Retinal pigment epithelial cell (primary cell): ENCODE measurements at regions not wholly inside any gene's neighbourhood (a gene's known extent, or its start where the extent isn't known, plus 50 kb on each side); places are given as distances from the start of the nearest gene placed in this dataset.

ENCODE experiments used
- DNase-seq: peaks from one replicate; pipeline ENCODE4 v3.0.0-alpha.2; 2010; ENCODE audit warnings: low read depth
- H3K4me3 ChIP-seq: 2 replicates; pipeline ENCODE4 v1.5.1; 2011; ENCODE audit warnings: mild to moderate bottlenecking, low read length, control low read depth, moderate library complexity
- CTCF ChIP-seq: conservative IDR thresholded peaks from 2 replicates; pipeline ENCODE4 v1.5.1; 2011; ENCODE audit warnings: low read depth, low read length, control low read depth, inconsistent platforms

- TF ChIP-seq CTCF, result no peak
- no peak for DNase-seq
- no peak overlapping the region for H3K4me3 ChIP-seq
Measured at GRCh38 chrX:15985937-15986336, 131.3 kb upstream of the AP1S2 start.

GRCh38 chrX:15983034-15983433 is 128.4 kb upstream of the AP1S2 start:
- DNase-seq, result no peak
- TF ChIP-seq CTCF, result no peak
- H3K4me3 ChIP-seq, result no peak overlapping the region

GRCh38 chrX:15977644-15978043 is 123.0 kb upstream of the AP1S2 start:
- DNase-seq, result no peak
- no peak overlapping the region for H3K4me3 ChIP-seq
- no peak for TF ChIP-seq CTCF

DNA sequence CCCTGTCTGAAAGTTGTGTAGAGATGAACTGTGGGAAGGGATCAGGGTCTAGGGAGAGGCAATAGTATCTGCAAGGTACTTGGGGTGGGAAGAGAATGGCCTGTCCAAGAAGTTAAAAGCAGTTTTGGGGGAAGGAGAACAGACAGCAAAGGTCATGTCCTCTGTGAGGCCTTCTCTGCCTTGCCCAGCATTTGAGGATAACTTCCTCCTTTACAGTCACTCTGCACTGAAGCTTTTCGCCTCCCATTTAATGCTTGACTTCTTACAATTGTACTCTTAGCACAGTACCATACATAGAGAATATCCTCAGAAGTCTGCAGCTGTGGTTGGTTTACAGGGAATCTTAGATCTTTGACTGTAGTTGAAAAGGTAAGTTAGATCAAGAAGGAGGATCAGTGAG is 121.8 kb upstream of the AP1S2 start:
- TF ChIP-seq CTCF, result no peak
- DNase-seq, result no peak
- no peak overlapping the region for H3K4me3 ChIP-seq

GRCh38 chrX:15973946-15974345 is 119.3 kb upstream of the AP1S2 start:
- no peak overlapping the region for H3K4me3 ChIP-seq
- no peak for DNase-seq
- no peak for TF ChIP-seq CTCF

- no peak overlapping the region for H3K4me3 ChIP-seq
- DNase-seq, result no peak
- peak; percentile 45 for TF ChIP-seq CTCF
Measured at GRCh38 chrX:15973299-15973698, 118.7 kb upstream of the AP1S2 start.

DNA sequence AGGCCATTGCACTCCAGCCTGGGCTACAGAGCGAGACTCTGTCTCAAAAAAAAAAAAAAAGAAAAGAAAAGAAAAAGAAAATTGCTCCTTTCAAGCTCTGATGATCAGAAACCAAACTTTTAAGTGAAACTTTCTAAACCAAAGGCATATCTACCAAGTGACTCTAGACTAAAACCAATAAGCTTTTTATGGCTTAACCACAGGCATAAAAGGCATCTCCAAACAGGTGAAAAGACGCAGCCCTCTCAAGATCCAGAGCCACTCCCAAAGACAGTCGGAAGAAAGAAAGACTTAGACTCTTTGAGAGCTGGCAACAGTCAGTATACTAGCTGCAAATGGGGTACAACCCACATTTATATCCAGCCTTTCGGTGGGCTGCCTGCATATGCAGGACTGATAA is 117.1 kb upstream of the AP1S2 start:
- no peak overlapping the region for H3K4me3 ChIP-seq
- TF ChIP-seq CTCF, result no peak
- no peak for DNase-seq
